NCI-H510A treated with DMSO at 0.1 percent for 48 hours (cell line): ENCODE measurements at regions not wholly inside any gene's neighbourhood (a gene's known extent, or its start where the extent isn't known, plus 50 kb on each side); places are given as distances from the start of the nearest gene placed in this dataset.

Experiments
- DNase-seq: peaks from one replicate; lab custom pipeline; 2025; lab: John Stamatoyannopoulos, UW

DNA sequence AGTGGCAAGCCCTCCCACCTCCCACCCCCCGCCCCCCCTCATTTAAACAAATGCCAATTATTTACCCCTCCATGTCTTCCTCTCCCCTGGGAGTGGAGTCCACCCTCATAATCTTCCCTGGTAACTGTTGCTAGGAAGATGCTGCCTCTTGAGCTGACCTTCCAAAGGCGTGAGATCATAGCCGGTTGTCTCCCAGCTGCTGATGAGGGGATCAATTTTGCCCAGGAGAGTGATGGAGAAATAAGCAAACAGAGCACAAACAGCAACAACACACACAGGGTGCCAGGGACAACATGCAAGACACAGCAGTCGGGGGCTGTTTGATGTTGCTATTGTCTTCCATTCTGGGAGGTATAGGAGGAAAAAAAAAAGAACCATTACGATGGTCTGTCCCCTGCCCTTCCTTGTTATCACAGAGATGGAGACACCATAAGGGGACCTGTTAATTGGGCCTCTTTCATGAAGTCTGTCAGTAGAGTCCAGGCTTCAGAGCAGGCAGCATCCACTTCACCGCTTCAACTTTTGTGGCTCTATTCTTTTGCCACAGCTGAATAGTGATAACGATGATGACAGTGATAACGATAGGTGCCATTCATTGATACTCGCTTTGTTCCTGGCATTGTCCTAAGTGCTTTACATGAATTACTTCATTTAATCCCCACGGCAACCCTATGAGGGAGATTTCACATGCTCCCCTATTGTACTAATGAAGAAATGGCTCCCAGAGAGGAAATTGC lies 76.9 kb upstream of the RGMA start:
- no peak for DNase-seq

DNA sequence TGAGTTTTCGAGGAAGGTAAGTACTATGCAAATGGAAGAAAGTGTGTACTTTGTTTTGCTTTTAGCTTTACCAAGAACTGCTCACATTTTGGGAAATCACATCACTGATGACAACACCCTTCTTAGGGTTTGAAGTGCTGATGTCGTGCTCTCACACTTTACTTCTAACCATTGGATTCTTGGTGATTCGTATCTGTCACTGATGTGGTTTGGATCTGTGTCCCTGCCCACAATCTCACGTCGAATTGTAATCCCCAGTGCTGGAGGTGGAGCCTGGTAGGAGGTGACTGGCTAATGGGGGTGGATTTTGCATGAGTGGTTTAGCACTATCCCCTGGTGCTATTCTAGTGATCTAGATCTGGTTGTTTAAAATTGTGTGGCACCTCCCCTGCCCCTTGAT lies 75.4 kb upstream of the RGMA start:
- DNase-seq, result no peak

DNA sequence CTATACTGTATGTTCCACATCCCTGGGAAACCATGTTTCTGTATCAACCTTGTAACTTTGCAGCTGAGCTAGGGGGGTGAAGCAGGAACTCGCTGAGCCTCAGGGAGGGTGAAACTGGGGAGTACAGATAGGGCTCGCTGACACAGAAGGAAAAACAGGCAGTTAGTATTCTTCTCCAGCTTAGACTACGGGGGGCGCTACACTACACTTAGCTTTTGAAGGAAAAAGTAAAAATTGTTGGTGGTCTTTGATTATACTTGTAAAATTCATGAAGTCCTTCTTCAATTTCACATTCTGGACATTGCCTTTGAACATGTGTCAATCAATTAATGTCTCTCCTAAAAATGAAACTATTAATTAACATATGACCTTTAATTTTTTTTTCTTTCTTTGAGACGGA lies 73.5 kb upstream of the RGMA start:
- no peak for DNase-seq

DNA sequence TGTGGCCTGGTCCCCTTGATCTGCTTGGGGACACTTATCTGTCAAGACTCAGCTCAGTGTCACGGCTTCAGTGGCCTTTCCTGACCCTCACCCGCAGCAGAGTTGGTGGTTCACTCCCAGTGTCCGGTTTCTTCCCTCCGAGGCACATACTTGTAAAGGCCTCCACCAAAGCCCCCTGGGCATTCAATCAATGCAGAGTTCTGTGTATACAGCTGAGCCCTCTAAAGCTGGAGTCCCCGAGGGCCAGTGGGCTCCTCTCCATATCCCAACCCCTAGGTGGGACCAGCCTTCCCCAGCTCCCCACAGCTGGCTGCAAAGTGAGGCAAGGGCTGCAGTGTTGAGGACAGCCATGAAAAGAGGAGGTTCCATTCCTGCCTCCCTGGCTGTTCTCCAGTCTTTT lies 70.9 kb upstream of the RGMA start:
- no peak for DNase-seq

DNA sequence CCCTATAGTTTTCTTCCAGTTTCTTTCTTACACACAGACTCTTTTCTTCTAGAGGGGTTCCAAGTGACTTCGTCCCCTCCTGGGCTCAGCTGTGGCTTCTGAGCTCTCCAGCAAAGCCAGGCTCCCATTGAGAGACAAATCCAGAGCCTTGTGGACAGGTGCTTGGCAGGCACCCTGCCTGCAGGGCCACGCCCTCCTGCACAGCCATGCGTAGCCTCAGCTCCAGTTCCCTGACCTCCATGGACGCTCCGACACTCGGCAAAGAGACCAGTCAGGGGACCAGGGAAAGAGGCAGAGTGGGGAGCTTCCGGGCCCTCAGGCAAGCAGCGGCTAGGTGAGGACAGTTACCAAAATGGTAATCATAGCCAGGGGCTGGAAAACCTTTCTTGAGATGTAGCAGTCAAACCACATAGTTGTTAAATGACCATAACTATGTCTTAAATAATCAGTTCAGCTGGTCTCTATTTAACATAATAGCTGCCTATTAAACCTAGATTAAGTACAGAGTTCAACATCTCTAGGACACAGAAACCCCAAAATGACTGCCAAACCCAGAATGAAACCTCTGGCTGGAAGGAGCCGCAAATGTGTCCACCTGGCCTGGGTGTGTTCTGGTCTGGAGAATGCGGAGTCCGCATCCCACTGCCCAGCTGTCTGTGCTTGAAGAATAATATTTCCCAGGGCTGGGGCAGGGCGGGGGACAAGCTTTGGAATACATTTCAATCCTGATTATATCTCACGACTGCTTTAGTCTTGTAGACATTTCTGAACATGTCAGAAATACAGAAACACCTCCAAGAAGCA lies 69.3 kb upstream of the RGMA start:
- DNase-seq, result no peak

DNA sequence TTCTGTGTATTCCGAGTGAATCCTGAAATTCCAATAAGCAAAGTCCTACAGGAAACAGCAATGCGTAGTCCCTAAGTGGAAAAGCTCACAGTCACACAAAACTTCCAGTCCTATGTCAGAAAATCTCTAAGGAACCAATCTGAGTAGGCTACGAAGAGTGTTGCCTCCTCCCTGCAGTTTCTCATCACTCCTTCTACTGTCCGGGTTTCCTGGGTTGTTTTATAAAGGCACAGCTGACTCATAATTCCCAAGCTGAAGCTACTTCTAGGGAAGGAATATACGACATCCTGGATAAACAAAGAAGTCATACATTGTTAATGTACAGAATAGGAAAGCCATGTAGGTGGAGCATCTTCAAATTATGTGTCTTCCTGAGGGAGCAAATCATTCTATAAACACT lies 65.7 kb upstream of the RGMA start:
- DNase-seq, result no peak

DNA sequence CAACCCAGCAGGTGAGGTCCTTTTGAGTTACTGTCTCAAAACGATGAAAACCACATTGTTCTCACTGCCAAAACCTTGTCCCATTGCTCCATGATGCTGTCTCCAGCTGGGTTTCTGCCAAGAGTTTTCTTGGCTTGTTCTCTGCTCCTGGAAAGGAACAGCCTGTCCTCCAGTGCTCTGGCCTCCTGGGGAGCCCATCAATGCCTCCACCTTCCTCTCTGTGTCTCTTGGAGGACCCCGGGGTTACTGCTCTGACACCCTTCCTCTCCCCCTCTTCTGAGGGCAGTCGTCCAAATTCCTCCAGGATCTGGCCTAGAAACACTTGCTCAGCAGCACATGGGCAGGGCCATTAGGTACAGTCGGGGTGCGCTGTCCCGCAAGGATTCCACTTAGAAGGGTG lies 63.9 kb upstream of the RGMA start:
- DNase-seq, result no peak

DNA sequence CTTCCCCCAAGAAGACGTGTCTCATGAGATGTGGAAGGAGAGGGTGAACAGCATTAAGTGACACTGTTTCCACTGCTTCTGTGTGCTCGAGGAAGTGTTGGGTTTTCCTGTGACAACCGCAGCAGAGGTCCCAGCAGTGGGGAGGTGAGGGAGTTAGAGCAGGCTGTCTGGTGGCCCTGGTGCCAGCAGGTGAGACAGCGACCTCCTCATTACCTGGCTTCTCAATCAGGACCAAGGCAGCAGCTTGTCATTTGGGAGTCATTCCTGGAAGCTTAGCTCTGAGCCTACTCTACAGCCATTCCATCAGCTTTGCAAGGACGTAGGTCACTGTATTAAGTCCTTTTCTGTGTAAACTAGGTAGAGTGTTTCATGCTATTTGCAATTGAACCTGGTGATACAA lies 63.3 kb upstream of the RGMA start:
- no peak for DNase-seq

DNA sequence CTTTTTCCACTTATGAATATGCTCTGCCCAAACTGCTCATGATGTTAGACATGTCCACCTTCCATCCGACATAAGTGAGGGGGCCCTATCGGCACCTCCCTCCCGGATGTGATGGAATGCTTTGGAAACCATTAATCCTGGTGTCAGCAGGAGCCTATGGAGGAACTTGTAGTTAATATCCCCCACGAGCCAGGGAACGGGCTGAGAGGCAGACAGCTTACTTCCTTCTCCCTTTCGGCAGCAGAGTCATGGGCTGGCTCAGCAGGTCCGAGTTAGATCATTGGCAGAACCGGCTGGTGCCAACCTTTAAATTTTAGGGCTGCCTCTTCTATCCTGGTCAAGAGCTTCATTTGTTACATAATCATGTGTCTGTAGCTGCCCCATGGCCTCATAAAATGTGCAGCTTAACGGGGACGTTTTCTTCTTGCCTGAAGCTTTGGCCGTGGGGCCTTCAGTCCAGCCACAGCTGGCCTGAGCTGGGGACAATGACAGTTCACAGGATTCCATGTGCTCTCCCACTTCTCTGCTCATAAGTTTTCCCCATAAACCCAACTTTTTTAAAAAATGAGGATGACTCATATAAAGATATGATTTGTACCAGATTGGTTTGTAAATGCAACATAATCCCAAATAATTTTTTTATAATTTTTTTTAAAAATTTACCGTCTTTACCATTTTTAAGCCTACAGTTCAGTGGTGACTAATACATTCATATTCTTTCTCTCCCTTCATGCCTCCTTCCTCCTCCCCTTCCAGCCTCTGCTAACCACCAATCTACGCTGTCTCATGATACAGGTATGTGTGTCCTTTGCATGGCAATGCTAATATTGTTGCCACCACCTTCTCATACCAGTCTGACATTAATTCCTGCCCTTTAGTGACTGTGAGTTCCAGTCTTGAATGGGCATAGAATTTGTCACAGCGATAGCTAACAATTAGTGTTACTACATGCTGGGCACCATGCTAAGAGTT lies 62.2 kb upstream of the RGMA start:
- no peak for DNase-seq

DNA sequence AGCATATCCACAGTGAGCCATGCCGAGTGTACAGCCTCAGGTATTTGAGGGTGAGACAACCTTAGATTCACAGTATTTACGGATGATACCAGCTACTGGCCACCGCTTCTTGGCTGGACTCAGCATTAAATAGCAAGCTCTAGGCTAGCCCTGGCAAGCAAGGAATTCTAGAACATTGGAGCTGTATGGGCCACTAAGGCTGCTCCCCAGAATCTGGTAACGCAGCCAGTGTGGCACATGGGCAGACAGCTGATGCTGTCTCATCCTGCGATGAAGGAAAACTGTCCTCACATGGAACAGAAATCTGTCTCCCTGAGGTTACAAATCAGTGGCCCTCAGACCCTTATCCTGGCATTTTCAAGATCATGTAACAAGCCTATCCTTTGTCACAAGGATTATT lies 57.6 kb upstream of the RGMA start:
- no peak for DNase-seq

DNA sequence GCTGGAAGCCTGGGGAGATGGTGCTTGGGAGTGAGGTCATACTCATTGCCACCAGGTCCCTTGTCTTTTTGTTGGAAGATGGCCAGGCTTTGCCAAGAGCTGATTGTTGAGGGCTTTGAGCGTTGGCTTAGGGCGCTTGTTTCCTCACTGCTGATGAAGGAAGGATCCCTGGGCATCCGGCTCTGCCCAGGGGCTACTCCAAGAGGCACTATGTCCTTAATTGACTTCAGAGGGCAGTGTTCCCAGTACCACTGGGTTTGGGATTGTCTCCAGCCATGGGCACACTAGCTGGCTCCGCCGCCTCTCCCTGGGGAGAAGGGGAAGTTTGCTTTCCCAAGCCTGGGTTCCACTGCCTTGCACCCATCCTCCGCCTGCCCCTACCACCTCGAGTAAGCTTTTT lies 57.2 kb upstream of the RGMA start:
- no peak for DNase-seq

DNA sequence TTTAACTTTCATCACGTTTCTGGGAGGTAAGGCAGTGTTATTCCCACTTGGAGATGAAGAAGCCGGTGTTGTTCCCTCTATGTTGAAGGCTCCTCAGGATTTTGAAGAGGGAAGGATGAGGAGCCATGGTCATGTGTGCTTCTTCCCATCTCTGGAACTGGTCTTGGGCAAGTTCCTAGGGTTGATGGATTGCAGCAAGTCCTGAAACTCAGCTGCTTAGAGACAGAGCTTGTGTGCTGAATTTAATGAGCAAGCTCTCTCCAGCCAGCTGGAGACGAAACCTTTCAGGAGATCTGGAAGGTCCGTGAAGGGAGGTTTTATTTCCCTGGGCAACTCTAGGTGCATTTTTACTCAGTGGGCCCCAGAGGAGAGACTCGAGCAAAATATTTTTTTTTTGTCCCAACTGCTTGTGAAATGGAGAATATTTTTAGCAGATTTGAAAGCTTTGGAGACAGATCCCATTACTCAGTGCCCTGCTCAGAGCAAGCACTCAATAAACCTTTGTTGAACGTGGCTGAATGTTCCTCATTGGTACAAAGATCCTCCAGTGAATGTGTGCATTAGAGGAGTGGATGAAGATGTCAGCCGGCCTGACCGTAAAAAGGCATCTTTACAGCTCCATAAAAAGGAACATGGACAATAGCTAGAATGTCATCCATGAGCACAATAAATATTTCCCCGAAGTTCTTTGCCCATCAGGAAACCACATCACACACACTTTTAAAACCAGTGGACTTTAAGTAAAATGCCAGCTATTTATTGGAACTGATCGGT lies 55.6 kb upstream of the RGMA start:
- no peak for DNase-seq

DNA sequence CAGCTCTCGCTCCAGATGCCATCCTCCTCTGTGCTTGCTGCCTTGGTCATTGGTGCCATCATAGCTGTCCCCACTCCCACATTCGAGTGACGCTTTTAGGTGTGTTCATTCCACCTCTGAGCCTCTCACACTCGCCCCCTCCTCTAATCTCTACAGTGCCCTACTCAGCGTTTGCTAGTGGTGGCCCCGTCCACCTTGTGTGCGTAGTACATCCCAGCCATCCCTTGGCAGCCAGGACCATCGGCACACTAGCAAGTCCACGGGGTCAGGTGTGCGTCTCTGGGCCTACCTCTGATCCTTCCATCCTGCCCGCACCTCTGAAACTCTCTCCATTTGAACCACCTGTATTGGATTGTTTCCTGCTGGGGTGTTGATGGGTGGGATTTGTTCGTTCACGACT lies 54.2 kb upstream of the RGMA start:
- no peak for DNase-seq

DNA sequence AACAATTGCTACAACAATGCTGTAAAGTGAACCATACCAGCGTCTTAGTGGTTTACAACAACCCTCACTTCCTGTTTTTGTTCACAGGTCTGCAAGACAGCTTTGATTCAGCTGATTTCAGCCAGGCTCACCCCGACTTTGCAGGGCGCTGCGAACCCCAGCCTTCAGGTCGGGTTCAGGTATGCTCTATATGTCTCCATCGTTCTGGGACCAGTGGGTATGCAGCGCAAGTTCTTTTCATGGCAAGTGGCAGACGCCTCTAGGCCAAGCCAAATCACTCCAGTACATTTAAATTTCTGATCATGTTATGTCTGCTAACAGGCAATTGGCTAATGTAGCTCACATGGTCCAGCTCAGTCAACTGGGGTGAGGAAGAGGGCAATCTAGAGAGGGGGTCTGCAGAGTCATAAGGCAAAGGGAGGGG lies 52.4 kb upstream of the RGMA start:
- no peak for DNase-seq

DNA sequence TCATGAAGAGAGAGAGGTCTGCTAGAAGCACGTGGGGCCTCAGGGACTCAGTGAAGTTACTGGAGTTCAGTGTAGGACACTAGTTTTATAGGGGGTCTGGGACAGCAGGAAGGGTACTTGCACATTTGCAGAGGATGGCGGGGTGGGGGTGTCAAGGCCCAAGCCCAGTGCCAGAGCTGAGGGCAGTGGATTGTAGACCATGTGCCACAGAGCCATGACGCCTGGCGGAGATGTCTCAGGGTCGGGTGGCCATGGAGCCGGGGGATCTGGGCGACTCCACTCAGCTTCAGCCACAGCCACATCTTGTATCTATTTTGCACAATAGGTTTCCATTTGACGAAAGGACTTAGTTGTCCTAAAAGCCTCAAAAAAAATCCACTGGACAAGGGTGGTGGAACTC lies 50.4 kb upstream of the RGMA start:
- no peak for DNase-seq

DNA sequence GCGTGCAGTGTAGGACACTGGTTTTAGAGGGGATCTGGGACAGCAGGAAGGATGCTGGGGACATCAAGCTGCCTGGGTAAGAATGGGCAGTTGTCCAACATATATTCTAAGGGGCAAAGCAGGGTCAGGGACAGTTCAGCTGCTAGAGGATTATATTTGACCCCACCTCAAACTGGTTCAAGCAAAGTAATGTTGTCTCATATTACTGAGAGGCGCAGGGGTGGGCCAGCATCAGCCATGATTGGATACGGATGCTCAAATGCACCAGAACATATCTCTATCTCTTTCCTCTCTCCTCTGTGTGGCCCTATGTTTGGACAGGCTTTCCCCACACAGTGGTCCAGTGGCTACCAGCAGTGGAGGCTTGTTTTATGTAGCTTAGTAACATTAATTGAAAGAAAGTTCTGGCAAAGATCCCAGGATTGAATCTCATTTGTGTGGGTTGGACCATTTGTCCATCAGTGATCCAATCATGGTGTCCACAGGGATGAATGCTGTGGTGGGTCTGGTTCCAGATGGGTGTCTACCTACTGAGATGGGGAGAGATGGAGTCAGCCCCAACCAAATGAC lies 49.8 kb upstream of the RGMA start:
- no peak for DNase-seq
